Astrocyte of the cerebellum (primary cell): ENCODE measurements at regions not wholly inside any gene's neighbourhood (a gene's known extent, or its start where the extent isn't known, plus 50 kb on each side); places are given as distances from the start of the nearest gene placed in this dataset.

Experiments
- DNase-seq: peaks from one replicate; pipeline ENCODE4 v3.0.0-alpha.2; 2011; ENCODE audit warnings: low read depth
- H3K4me3 ChIP-seq: 2 replicates; pipeline ENCODE4 v1.5.1; 2011; ENCODE audit warnings: mild to moderate bottlenecking, low read depth, low read length, moderate library complexity
- in situ Hi-C: cut with HindIII; loops from 2 replicates; pipeline ENCODE4 v1.10.0; 2017; ENCODE audit warnings: low sequenced_read_pairs
- TF ChIP-seq, protein P1 (sequence below): IDR thresholded peaks from 2 replicates; pipeline ENCODE4 v1.5.1; 2012; ENCODE audit warnings: low read length, low read depth, moderate library complexity, mild to moderate bottlenecking; ENCODE audit errors: missing control alignments

DNA sequence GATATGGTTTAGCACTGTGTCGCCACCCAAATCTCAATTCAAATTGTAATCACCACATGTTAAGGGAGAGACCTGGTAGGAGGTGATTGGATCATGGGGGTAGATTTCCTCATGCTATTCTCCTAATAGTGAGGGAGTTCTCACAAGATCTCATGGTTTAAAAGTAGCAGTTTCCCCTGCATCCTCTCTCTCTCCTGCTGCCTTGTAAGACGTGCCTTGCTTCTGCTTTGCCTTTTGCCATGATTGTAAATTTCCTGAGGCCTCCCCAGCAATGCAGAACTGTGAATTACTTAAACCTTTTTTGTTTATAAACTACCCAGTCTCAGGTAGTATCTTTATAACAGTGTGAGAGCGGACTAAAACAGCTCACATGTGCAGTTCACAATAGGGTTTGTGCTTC is 1668.7 kb upstream of the RAG2 start:
- no peak overlapping the region for H3K4me3 ChIP-seq
- no peak for DNase-seq
- in situ Hi-C loops: no loop called here
- TF ChIP-seq, protein P1, sequence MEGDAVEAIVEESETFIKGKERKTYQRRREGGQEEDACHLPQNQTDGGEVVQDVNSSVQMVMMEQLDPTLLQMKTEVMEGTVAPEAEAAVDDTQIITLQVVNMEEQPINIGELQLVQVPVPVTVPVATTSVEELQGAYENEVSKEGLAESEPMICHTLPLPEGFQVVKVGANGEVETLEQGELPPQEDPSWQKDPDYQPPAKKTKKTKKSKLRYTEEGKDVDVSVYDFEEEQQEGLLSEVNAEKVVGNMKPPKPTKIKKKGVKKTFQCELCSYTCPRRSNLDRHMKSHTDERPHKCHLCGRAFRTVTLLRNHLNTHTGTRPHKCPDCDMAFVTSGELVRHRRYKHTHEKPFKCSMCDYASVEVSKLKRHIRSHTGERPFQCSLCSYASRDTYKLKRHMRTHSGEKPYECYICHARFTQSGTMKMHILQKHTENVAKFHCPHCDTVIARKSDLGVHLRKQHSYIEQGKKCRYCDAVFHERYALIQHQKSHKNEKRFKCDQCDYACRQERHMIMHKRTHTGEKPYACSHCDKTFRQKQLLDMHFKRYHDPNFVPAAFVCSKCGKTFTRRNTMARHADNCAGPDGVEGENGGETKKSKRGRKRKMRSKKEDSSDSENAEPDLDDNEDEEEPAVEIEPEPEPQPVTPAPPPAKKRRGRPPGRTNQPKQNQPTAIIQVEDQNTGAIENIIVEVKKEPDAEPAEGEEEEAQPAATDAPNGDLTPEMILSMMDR: no peak

- in situ Hi-C loops: no loop called here
These were observed 1658.4 kb upstream of the RAG2 start for GRCh38 chr11:38256436-38256835.

DNA sequence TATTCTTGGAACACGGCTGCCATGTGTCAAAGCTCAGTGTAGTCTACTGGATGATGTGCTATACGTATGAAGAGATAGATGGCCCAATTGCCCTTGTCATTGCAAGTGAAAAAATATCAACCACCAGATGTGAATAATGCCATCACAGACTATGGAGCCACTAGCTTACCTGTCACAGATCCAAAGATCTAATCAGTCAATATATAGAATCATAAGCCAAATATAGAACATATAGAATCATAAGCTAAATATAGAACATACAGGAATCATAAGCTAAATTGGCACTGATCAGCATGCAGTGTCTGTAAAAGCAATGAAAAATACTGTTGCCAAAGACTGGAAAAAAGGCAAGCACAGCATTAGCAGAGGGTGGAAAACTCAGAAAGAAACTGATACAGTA is 1656.9 kb upstream of the RAG2 start:
- TF ChIP-seq, protein P1: no peak
- in situ Hi-C loops: no loop called here
- DNase-seq: no peak
- no peak overlapping the region for H3K4me3 ChIP-seq

More at GRCh38 chr11:38256436-38256835, 1658.4 kb upstream of the RAG2 start:
- DNase-seq: no peak
- TF ChIP-seq, protein P1: no peak
- H3K4me3 ChIP-seq: no peak overlapping the region

DNA sequence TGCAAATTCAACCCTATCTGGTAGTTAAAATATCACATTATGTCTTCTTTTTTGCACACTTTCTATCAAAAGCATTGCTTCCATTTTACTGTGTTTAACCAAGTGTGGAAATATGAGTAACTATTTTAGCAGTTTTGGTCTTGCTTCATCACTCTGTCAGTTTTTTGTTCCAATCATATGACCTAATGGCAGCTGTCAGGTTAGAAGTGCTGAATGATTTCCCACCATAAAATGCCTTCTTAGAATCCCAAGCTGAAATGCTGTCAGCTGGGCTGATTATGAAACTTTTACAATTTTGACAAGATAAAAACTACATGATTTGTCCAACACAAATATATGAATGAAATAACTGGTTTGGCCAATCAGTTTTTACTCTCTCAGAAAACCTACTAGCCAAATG is 1654.6 kb upstream of the RAG2 start:
- no peak for DNase-seq
- in situ Hi-C loops: no loop called here
- TF ChIP-seq, protein P1: no peak
- no peak overlapping the region for H3K4me3 ChIP-seq

- no peak overlapping the region for H3K4me3 ChIP-seq
- DNase-seq: no peak
- in situ Hi-C loops: no loop called here
- TF ChIP-seq, protein P1: no peak
These were observed 1648.4 kb upstream of the RAG2 start for GRCh38 chr11:38246451-38246850.

- in situ Hi-C loops: no loop called here
- no peak overlapping the region for H3K4me3 ChIP-seq
- no peak for DNase-seq
- TF ChIP-seq, protein P1: no peak
These were observed 1628.6 kb upstream of the RAG2 start for GRCh38 chr11:38226684-38227083.

- H3K4me3 ChIP-seq: no peak overlapping the region
- in situ Hi-C loops: no loop called here
- TF ChIP-seq, protein P1: no peak
- no peak for DNase-seq
These were observed 1623.3 kb upstream of the RAG2 start for GRCh38 chr11:38221295-38221694.
